Large intestine (tissue), 3 donors: ENCODE measurements at regions not wholly inside any gene's neighbourhood (a gene's known extent, or its start where the extent isn't known, plus 50 kb on each side); places are given as distances from the start of the nearest gene placed in this dataset.
"Not testable (repeated sequence)": the region's sequence is repeated elsewhere in the genome, so short reads cannot be mapped to it uniquely, and the experiment has no call there.

Experiments
- DNase-seq, 2 donors: peaks; one replicate each; pipeline versions ENCODE4 v3.0.0 to v3.0.0-alpha.2; 2013
- H3K27ac ChIP-seq: one replicate; pipeline ENCODE4 v1.5.1; 2013; ENCODE audit warnings: low read length
- H3K27me3 ChIP-seq: 2 replicates; pipeline ENCODE4 v1.6.1; 2013; ENCODE audit warnings: low read length; ENCODE audit not compliant: control insufficient read depth, insufficient read depth
- H3K36me3 ChIP-seq: 2 replicates; pipeline ENCODE4 v1.6.1; 2013; ENCODE audit warnings: low read length; ENCODE audit not compliant: control insufficient read depth, insufficient read depth
- H3K4me1 ChIP-seq: one replicate; pipeline ENCODE4 v1.6.1; 2013; ENCODE audit warnings: low read length; ENCODE audit not compliant: control insufficient read depth, insufficient read depth
- H3K4me3 ChIP-seq: one replicate; pipeline ENCODE4 v1.5.1; 2013; ENCODE audit warnings: low read length
- H3K9me3 ChIP-seq: one replicate; pipeline ENCODE4 v1.6.1; 2013; ENCODE audit warnings: mild to moderate bottlenecking, low read depth, low read length, moderate library complexity; ENCODE audit not compliant: control insufficient read depth
- WGBS: methylation state at CpG from one replicate; pipeline ENCODE4 v1.1.5; 2013; ENCODE audit warnings: low lambda C conversion rate; ENCODE audit not compliant: insufficient coverage; 5-methylcytosine and 5-hydroxymethylcytosine counted together

- no peak for DNase-seq
- H3K4me3 ChIP-seq = no peak overlapping the region
- no peaks in the 10 kb centered on the region for H3K36me3 ChIP-seq
- no peaks in the 10 kb centered on the region for H3K27me3 ChIP-seq
- H3K27ac ChIP-seq = no peak overlapping the region
- no peaks in the 10 kb centered on the region for H3K4me1 ChIP-seq
- no peaks in the 10 kb centered on the region for H3K9me3 ChIP-seq
- WGBS = 100% methylated on average over 1 of the region's 11 CpGs
Observed at GRCh38 chr16:87144232-87144631, 173.0 kb downstream of the C16orf95 start.

DNA sequence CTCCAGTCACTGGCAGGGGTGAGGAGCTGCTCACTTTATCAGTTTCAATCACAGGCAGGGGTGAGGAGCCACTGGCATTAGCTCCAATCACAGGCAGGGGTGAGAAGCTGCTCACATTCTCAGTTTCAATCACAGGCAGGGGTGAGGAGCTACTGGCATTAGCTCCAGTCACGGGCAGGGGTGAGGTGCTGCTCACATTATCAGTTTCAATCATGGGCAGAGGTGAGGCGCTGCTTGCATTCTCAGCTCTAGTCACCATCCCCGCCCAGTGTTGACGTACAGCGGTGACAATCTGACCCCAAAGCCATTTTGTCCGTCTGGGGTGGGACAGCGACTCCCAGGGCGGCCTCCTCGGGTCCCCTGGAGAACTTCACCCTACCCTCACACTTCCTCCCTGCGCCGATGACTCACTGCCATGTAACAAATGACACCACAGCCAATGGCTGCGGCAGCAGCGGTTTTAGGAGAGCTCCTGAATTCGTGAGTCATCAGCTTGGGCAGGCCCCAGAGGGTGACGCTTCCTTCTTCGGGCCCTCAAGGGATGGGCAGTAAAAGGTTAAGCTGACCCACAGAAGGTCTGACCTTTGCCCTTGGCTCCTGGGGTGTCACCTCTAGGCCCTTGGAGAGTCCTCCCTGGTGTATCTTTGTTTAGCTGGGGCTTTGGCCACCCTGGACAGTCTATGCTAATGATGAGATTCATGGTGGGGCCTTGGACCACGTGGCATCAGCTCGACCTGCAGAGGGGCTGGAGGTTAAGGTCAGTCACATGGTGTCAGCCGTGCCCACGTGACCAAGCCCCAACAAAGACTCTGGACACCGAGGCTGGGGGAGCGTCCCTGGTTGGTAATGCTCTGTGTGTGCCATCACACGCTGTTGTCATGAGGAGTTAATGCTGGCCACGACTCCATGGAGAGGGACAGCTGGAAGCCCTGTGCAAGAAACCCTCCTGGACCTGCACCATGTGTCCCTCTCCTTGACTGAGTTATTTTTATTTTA lies 171.7 kb downstream of the C16orf95 start:
- WGBS = 40% methylated on average over 1 of the region's 24 CpGs

DNA sequence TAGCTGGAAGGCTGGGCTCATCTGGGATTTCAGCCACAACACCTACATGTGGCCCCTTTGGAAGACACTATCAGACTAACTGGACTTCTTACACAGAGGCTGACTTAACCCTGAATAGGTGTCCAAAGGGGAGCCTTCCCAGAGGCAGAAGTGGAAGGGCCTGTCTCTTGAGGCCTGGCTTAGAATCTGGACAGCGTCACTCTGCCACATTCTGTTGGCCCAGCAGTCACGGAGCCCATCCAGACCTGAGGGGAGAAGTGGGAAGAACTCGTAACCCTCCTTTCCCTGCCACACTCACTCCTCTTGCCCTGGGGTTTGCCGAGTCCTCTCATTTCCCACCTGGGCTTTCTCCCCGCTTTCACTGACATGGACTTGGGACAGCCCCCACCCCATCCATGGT lies 170.5 kb downstream of the C16orf95 start:
- Histone ChIP-seq H3K9me3 (no peaks in the 10 kb centered on the region), H3K4me1 (no peaks in the 10 kb centered on the region), H3K27ac (no peak overlapping the region), H3K27me3 (peaks cover 4% of the 10 kb centered on the region), H3K36me3 (no peaks in the 10 kb centered on the region), H3K4me3 (no peak overlapping the region)
- no peak for DNase-seq
- no CpG with 5 or more reads among the region's 5 CpGs for WGBS

More for the DNA sequence above, 171.7 kb downstream of the C16orf95 start:
- Histone ChIP-seq H3K9me3 (no peaks in the 10 kb centered on the region), H3K27ac (no peak overlapping the region), H3K27me3 (peaks cover 4% of the 10 kb centered on the region), H3K4me1 (no peaks in the 10 kb centered on the region), H3K4me3 (no peak overlapping the region), H3K36me3 (no peaks in the 10 kb centered on the region)
- DNase-seq = no peak

GRCh38 chr16:87149051-87149450 lies 168.1 kb downstream of the C16orf95 start:
- no peaks in the 10 kb centered on the region for H3K4me1 ChIP-seq
- no CpG with 5 or more reads among the region's 1 CpG for WGBS
- H3K36me3 ChIP-seq = no peaks in the 10 kb centered on the region
- no peak for DNase-seq
- no peaks in the 10 kb centered on the region for H3K9me3 ChIP-seq
- H3K27me3 ChIP-seq = peaks cover 4% of the 10 kb centered on the region
- H3K27ac ChIP-seq = no peak overlapping the region
- H3K4me3 ChIP-seq = no peak overlapping the region

DNA sequence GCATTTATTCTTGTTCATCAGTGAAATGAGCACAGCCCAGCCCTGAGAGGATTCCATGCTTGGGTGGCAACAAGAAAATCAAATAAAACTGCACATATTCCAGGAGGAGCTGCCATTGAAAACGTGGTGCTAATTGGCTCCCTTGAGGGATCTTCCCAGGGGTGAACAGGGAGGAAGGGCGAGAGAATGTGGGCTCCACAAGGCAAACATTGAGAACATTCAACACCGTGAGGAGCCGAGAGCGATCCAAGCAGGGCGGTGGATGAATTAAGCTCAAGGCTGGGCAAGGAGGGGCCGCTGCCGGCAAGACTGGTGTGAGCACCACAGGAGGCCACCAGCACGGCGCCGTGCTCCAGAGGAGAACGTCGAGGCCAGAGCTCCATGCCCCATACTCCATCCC lies 166.9 kb downstream of the C16orf95 start:
- no peak overlapping the region for H3K4me3 ChIP-seq
- peaks cover 4% of the 10 kb centered on the region for H3K27me3 ChIP-seq
- no peak overlapping the region for H3K27ac ChIP-seq
- no CpG with 5 or more reads among the region's 13 CpGs for WGBS
- DNase-seq = no peak
- H3K4me1 ChIP-seq = no peaks in the 10 kb centered on the region
- no peaks in the 10 kb centered on the region for H3K36me3 ChIP-seq
- no peaks in the 10 kb centered on the region for H3K9me3 ChIP-seq

- DNase-seq = no peak
- Histone ChIP-seq H3K36me3 (no peaks in the 10 kb centered on the region), H3K4me1 (no peaks in the 10 kb centered on the region), H3K4me3 (no peak overlapping the region), H3K27me3 (peaks cover 4% of the 10 kb centered on the region), H3K27ac (no peak overlapping the region), H3K9me3 (no peaks in the 10 kb centered on the region)
- no CpG with 5 or more reads among the region's 4 CpGs for WGBS
Observed at GRCh38 chr16:87150681-87151280, 166.4 kb downstream of the C16orf95 start.

GRCh38 chr16:87152221-87152755 lies 164.9 kb downstream of the C16orf95 start:
- Histone ChIP-seq H3K36me3 (no peaks in the 10 kb centered on the region), H3K4me3 (no peak overlapping the region), H3K4me1 (no peaks in the 10 kb centered on the region), H3K27ac (no peak overlapping the region), H3K27me3 (peaks cover 4% of the 10 kb centered on the region), H3K9me3 (no peaks in the 10 kb centered on the region)
- no peak for DNase-seq
- WGBS = 83% methylated on average over 1 of the region's 19 CpGs

DNA sequence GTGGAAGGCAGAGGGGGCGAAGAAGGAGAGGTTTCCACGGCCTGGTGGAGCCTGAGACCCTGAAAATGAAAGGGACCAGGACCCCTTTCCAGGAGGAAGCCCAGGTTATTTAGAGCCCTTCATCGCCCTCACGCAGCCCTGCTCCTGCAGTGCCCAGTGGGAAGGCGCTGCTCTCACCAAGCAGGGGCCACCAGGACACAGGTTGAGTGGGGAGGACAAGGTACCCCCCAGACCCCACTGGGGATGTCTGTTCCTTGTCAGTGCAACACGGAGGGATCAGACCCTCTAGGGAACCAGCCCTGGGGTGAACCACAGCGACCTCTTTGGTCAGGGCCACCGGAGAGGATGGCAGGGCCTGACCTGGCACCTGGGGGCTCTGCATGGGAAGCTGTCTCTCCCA lies 163.9 kb downstream of the C16orf95 start:
- no peak for DNase-seq
- no CpG with 5 or more reads among the region's 8 CpGs for WGBS
- Histone ChIP-seq H3K4me1 (no peaks in the 10 kb centered on the region), H3K27ac (no peak overlapping the region), H3K36me3 (no peaks in the 10 kb centered on the region), H3K27me3 (peaks cover 4% of the 10 kb centered on the region), H3K4me3 (no peak overlapping the region), H3K9me3 (no peaks in the 10 kb centered on the region)

GRCh38 chr16:87155315-87155714 lies 161.9 kb downstream of the C16orf95 start:
- not testable (repeated sequence) for H3K9me3 ChIP-seq, H3K4me3 ChIP-seq, H3K27ac ChIP-seq, H3K27me3 ChIP-seq, H3K4me1 ChIP-seq, DNase-seq, H3K36me3 ChIP-seq
- no CpG with 5 or more reads among the region's 4 CpGs for WGBS

DNA sequence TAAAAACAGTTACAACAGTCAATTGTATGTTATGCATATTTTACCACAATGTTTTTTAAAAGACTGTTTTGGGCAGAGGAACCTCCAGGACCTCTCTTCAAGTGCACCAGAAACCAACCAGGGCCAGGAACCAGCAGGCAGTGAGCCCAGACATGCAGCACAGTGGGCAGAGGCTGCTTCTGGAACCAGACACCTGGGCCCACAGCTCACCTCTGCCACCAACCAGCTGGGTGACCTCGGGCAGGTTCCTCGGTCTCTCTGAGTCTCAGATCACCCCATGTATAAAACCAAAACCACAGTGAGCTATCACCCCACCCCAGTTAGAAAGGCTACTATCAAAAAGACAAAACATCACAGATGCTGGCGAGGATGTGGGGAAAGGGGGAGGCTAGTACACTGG lies 161.0 kb downstream of the C16orf95 start:
- no peaks in the 10 kb centered on the region for H3K4me1 ChIP-seq
- peaks cover 3% of the 10 kb centered on the region for H3K27me3 ChIP-seq
- no CpG with 5 or more reads among the region's 3 CpGs for WGBS
- H3K36me3 ChIP-seq = no peaks in the 10 kb centered on the region
- H3K27ac ChIP-seq = no peak overlapping the region
- no peak for DNase-seq
- H3K9me3 ChIP-seq = no peaks in the 10 kb centered on the region
- no peak overlapping the region for H3K4me3 ChIP-seq
